GM23248 (cell line): ENCODE measurements at regions not wholly inside any gene's neighbourhood (a gene's known extent, or its start where the extent isn't known, plus 50 kb on each side); places are given as distances from the start of the nearest gene placed in this dataset.

Source experiments
- DNase-seq: peaks from one replicate; pipeline ENCODE4 v3.0.0-alpha.2; 2015
- H2AFZ ChIP-seq: fragments of 200-600 bp; sonication (generic); 2 replicates; pipeline ENCODE4 v1.6.1; 2016; ENCODE audit warnings: antibody characterized with exemption
- H3F3A ChIP-seq: fragments of 200-600 bp; sonication (generic); 2 replicates; pipeline ENCODE4 v1.6.1; 2016; ENCODE audit warnings: mild to moderate bottlenecking, antibody characterized with exemption, mixed run types; ENCODE audit not compliant: insufficient read depth
- H3K27ac ChIP-seq: fragments of 200-600 bp; sonication (generic); 2 replicates; pipeline ENCODE4 v1.5.1; 2016; ENCODE audit warnings: mild to moderate bottlenecking
- H3K27me3 ChIP-seq: fragments of 200-600 bp; sonication (generic); replicated peaks from 2 replicates; pipeline ENCODE4 v1.6.1; 2016; ENCODE audit warnings: mild to moderate bottlenecking; ENCODE audit not compliant: insufficient read depth
- H3K36me3 ChIP-seq: fragments of 200-600 bp; sonication (generic); 2 replicates; pipeline ENCODE4 v1.6.1; 2016; ENCODE audit warnings: low read depth, mild to moderate bottlenecking
- H3K4me1 ChIP-seq: fragments of 200-600 bp; sonication (generic); 2 replicates; pipeline ENCODE4 v1.6.1; 2016; ENCODE audit warnings: mild to moderate bottlenecking; ENCODE audit not compliant: insufficient read depth
- H3K4me2 ChIP-seq: fragments of 200-600 bp; sonication (generic); one replicate; pipeline ENCODE4 v1.6.1; 2016; ENCODE audit warnings: mild to moderate bottlenecking; ENCODE audit not compliant: unreplicated experiment
- H3K4me3 ChIP-seq: fragments of 200-600 bp; sonication (generic); 2 replicates; pipeline ENCODE4 v1.5.1; 2016; ENCODE audit warnings: mild to moderate bottlenecking
- H3K79me2 ChIP-seq: fragments of 200-600 bp; sonication (generic); 2 replicates; pipeline ENCODE4 v1.6.1; 2016; ENCODE audit warnings: mild to moderate bottlenecking; ENCODE audit not compliant: insufficient read depth
- H3K9ac ChIP-seq: fragments of 200-600 bp; sonication (generic); 2 replicates; pipeline ENCODE4 v1.6.1; 2016; ENCODE audit warnings: mild to moderate bottlenecking
- H3K9me2 ChIP-seq: fragments of 200-600 bp; sonication (generic); 2 replicates; pipeline ENCODE4 v1.6.1; 2016; ENCODE audit warnings: mixed run types, mild to moderate bottlenecking, moderate library complexity; ENCODE audit not compliant: insufficient read depth
- H3K9me3 ChIP-seq: fragments of 200-600 bp; sonication (generic); one replicate; pipeline ENCODE4 v1.6.1; 2017; ENCODE audit warnings: low read depth
- H4K20me1 ChIP-seq: fragments of 200-600 bp; sonication (generic); 2 replicates; pipeline ENCODE4 v1.6.0; 2016; ENCODE audit not compliant: insufficient read depth
- EZH2 ChIP-seq: fragments of 200-600 bp; sonication (generic); IDR thresholded peaks from 2 replicates; pipeline ENCODE4 v1.6.1; 2018; ENCODE audit warnings: antibody characterized with exemption, mild to moderate bottlenecking; ENCODE audit not compliant: insufficient read depth, poor library complexity, severe bottlenecking
- EZH2phosphoT487 ChIP-seq: fragments of 200-600 bp; sonication (generic); IDR thresholded peaks from 2 replicates; pipeline ENCODE4 v1.6.1; 2018; ENCODE audit warnings: antibody characterized with exemption, moderate library complexity, mild to moderate bottlenecking, low read depth; ENCODE audit not compliant: insufficient read depth
- WGBS, 2 experiments: methylation state at CpG; one replicate each; pipeline ENCODE4 v1.1.6; 2015 to 2017; ENCODE audit warnings: low lambda C conversion rate in 2 of 2, low coverage in 1 of 2; ENCODE audit errors: missing lambda C conversion rate in 2 of 2; 5-methylcytosine and 5-hydroxymethylcytosine counted together
- in situ Hi-C: fragments of 300-500 bp; cut with MboI; formaldehyde crosslinking; loops from 2 replicates; pipeline ENCODE4 v1.15.0; 2020

- Histone ChIP-seq H3K27ac (no peak overlapping the region), H3K4me1 (no peaks in the 10 kb centered on the region), H3K4me3 (no peak overlapping the region), H3K4me2 (no peak overlapping the region), H3F3A (no peaks in the 10 kb centered on the region), H2AFZ (no peak overlapping the region), H3K9me3 (no peaks in the 10 kb centered on the region), H3K9me2 (no peaks in the 10 kb centered on the region), H3K9ac (no peak overlapping the region), H4K20me1 (no peaks in the 10 kb centered on the region), H3K36me3 (no peaks in the 10 kb centered on the region), H3K27me3 (peaks cover 12% of the 10 kb centered on the region; the same call in 1 of the 2 replicates), H3K79me2 (no peaks in the 10 kb centered on the region)
- no peak for DNase-seq
- TF ChIP-seq EZH2phosphoT487 (no peak), EZH2 (no peak)
- WGBS, 2 experiments, result 41 to 48% methylated on average over 2 of the region's 2 CpGs
- in situ Hi-C loops, result no loop called here
Observed at GRCh38 chr6:137426007-137426689, 68.0 kb downstream of the OLIG3 start.

DNA sequence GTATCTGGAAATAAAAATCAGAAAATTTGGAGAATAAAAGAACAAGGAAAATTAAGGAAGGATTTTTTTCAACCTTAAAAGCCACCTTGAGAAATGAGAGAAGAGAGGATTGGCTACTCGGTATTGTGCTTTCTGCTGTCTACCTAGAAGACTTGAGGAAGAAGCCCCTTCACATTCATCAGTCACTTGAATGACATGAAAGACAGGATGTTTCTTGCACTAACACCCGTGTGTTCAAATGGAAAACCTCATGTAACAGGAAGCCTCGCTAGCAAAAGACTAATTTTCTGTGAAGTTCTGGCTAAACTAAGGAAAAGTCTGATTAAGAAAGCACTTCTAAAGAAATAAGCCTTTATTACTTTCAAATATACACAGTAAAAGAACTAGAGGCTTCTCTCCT, 69.9 kb downstream of the OLIG3 start:
- H3K4me3 ChIP-seq, result no peak overlapping the region
- no peak for DNase-seq
- H3K4me1 ChIP-seq, result no peaks in the 10 kb centered on the region
- no peaks in the 10 kb centered on the region for H3F3A ChIP-seq
- in situ Hi-C loops, result no loop called here
- WGBS, 2 experiments, result 65 to 83% methylated on average over 3 of the region's 3 CpGs
- no peaks in the 10 kb centered on the region for H3K9me3 ChIP-seq
- no peaks in the 10 kb centered on the region for H3K36me3 ChIP-seq
- no peak overlapping the region for H3K27ac ChIP-seq
- no peaks in the 10 kb centered on the region for H3K79me2 ChIP-seq
- H3K4me2 ChIP-seq, result no peak overlapping the region
- H3K27me3 ChIP-seq, result no peaks in the 10 kb centered on the region
- H4K20me1 ChIP-seq, result no peaks in the 10 kb centered on the region
- H2AFZ ChIP-seq, result no peak overlapping the region
- no peak overlapping the region for H3K9ac ChIP-seq
- no peaks in the 10 kb centered on the region for H3K9me2 ChIP-seq
- no peak for TF ChIP-seq EZH2
- no peak for TF ChIP-seq EZH2phosphoT487

GRCh38 chr6:137423451-137424168, 70.6 kb downstream of the OLIG3 start:
- H3K27ac ChIP-seq, result no peak overlapping the region
- H3K4me3 ChIP-seq, result no peak overlapping the region
- in situ Hi-C loops, result no loop called here
- no peaks in the 10 kb centered on the region for H3K27me3 ChIP-seq
- H2AFZ ChIP-seq, result no peak overlapping the region
- H3K4me1 ChIP-seq, result no peaks in the 10 kb centered on the region
- no peaks in the 10 kb centered on the region for H3F3A ChIP-seq
- no peaks in the 10 kb centered on the region for H3K9me2 ChIP-seq
- TF ChIP-seq EZH2, result no peak
- no peak for TF ChIP-seq EZH2phosphoT487
- no peaks in the 10 kb centered on the region for H3K36me3 ChIP-seq
- no peak overlapping the region for H3K4me2 ChIP-seq
- H4K20me1 ChIP-seq, result no peaks in the 10 kb centered on the region
- H3K9me3 ChIP-seq, result no peaks in the 10 kb centered on the region
- DNase-seq, result no peak
- 26 to 39% methylated on average over 3 of the region's 3 CpGs for WGBS, 2 experiments
- H3K9ac ChIP-seq, result no peak overlapping the region
- no peaks in the 10 kb centered on the region for H3K79me2 ChIP-seq

GRCh38 chr6:137417396-137417795, 76.8 kb downstream of the OLIG3 start:
- Histone ChIP-seq H3K79me2 (no peaks in the 10 kb centered on the region), H3K4me2 (no peak overlapping the region), H3K36me3 (no peaks in the 10 kb centered on the region), H4K20me1 (no peaks in the 10 kb centered on the region), H3K9ac (no peak overlapping the region), H3K27ac (no peak overlapping the region), H3F3A (peaks cover 10% of the 10 kb centered on the region; the same call in 1 of the 2 replicates), H3K4me1 (no peaks in the 10 kb centered on the region), H2AFZ (no peak overlapping the region), H3K9me2 (no peaks in the 10 kb centered on the region), H3K27me3 (peaks cover 16% of the 10 kb centered on the region), H3K4me3 (no peak overlapping the region), H3K9me3 (no peaks in the 10 kb centered on the region)
- TF ChIP-seq EZH2phosphoT487, result no peak
- no peak for TF ChIP-seq EZH2
- in situ Hi-C loops, result no loop called here
- 39 to 50% methylated on average over 2 of the region's 2 CpGs for WGBS, 2 experiments
- DNase-seq, result peak; percentile 12
